ENCODE measurements at regions not wholly inside any gene's neighbourhood (a gene's known extent, or its start where the extent isn't known, plus 50 kb on each side); places are given as distances from the start of the nearest gene placed in this dataset.

DNA sequence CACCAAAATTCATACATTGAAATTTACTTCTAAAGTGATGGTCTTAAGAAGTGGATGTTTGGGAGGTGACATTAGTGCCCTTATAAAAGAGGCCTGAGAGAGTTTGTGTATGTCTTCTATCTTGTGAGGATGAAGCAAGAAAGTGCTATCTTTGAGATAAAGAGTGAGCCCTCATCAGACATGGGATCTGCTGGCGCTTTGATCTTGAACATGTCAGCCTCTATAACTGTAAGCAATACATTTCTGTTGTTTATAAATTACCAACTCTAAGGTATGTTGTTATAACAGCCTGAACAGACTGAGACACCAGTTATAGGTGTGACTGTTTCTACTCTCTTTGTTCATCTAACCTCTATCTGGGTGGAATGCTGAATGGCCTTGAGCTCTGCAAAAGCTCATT lies 54.5 kb upstream of the SETBP1 start:
- Mint-ChIP-seq H3K36me3 (no peaks in the 10 kb centered on the region), H3K4me1 (peaks cover 4 to 7% of the 10 kb centered on the region in 2 donors), H3K9me3 (no peaks in the 10 kb centered on the region), H3K27ac (no peak overlapping the region), H3K27me3 (ENCODE audit: low read depth in 2 of 2) (peaks cover 0 to 6% of the 10 kb centered on the region in 2 donors), H3K4me3 (no peak overlapping the region)
- TF ChIP-seq, protein P1, sequence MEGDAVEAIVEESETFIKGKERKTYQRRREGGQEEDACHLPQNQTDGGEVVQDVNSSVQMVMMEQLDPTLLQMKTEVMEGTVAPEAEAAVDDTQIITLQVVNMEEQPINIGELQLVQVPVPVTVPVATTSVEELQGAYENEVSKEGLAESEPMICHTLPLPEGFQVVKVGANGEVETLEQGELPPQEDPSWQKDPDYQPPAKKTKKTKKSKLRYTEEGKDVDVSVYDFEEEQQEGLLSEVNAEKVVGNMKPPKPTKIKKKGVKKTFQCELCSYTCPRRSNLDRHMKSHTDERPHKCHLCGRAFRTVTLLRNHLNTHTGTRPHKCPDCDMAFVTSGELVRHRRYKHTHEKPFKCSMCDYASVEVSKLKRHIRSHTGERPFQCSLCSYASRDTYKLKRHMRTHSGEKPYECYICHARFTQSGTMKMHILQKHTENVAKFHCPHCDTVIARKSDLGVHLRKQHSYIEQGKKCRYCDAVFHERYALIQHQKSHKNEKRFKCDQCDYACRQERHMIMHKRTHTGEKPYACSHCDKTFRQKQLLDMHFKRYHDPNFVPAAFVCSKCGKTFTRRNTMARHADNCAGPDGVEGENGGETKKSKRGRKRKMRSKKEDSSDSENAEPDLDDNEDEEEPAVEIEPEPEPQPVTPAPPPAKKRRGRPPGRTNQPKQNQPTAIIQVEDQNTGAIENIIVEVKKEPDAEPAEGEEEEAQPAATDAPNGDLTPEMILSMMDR (IDR thresholded peaks at IDR 0.05) = no peak
- no peaks in the 10 kb centered on the region for H3K4me1 ChIP-seq (ENCODE audit: control insufficient read depth, insufficient read depth, low read length)
- H3K9me3 ChIP-seq (ENCODE audit: control insufficient read depth, insufficient read depth, low read length) = no peaks in the 10 kb centered on the region
- H3K27me3 ChIP-seq (ENCODE audit: control insufficient read depth, insufficient read depth, low read length) = no peaks in the 10 kb centered on the region
- H3K36me3 ChIP-seq (ENCODE audit: control insufficient read depth, insufficient read depth, low read length) = no peaks in the 10 kb centered on the region
- DNase-seq (no peak), ATAC-seq (no peak)
- H3K27ac ChIP-seq (ENCODE audit: low read length) = no peak overlapping the region
- 80% methylated on average over 1 of the region's 1 CpG for WGBS (ENCODE audit: insufficient coverage)
- intact Hi-C loops (cut with micrococcal nuclease) = no loop called here
- H3K4me3 ChIP-seq (ENCODE audit: low read length) = no peak overlapping the region

DNA sequence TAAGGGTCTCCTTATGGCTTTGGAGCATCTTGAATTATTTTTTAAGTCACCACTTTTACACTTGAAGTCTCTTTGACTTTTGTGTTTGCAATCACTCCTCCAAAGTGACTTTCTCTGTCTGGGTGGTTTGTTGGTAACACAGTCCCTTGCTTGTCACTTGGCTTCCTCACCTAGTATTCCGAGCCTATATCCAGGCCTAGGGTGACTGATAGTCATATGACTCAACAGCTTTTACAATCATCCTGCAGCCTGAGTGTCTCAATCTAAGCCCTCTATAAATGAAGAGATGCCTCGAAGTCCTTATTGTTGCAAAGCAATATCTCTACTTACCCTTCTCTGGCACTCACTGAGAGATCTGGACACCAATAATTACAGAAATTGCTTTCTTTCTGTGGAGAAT lies 53.9 kb upstream of the SETBP1 start:
- no peak overlapping the region for H3K27ac ChIP-seq (ENCODE audit: low read length)
- Mint-ChIP-seq H3K4me1 (peaks cover 4 to 7% of the 10 kb centered on the region in 2 donors), H3K27ac (no peak overlapping the region), H3K4me3 (no peak overlapping the region), H3K36me3 (no peaks in the 10 kb centered on the region), H3K9me3 (no peaks in the 10 kb centered on the region), H3K27me3 (ENCODE audit: low read depth in 2 of 2) (peaks cover 0 to 6% of the 10 kb centered on the region in 2 donors)
- H3K9me3 ChIP-seq (ENCODE audit: control insufficient read depth, insufficient read depth, low read length) = no peaks in the 10 kb centered on the region
- H3K27me3 ChIP-seq (ENCODE audit: control insufficient read depth, insufficient read depth, low read length) = no peaks in the 10 kb centered on the region
- TF ChIP-seq, protein P1 (IDR thresholded peaks at IDR 0.05) = no peak
- no peaks in the 10 kb centered on the region for H3K36me3 ChIP-seq (ENCODE audit: control insufficient read depth, insufficient read depth, low read length)
- WGBS (ENCODE audit: insufficient coverage) = 95% methylated on average over 2 of the region's 2 CpGs
- H3K4me1 ChIP-seq (ENCODE audit: control insufficient read depth, insufficient read depth, low read length) = no peaks in the 10 kb centered on the region
- ATAC-seq (no peak), DNase-seq (no peak)
- intact Hi-C loops (cut with micrococcal nuclease) = no loop called here
- H3K4me3 ChIP-seq (ENCODE audit: low read length) = no peak overlapping the region

DNA sequence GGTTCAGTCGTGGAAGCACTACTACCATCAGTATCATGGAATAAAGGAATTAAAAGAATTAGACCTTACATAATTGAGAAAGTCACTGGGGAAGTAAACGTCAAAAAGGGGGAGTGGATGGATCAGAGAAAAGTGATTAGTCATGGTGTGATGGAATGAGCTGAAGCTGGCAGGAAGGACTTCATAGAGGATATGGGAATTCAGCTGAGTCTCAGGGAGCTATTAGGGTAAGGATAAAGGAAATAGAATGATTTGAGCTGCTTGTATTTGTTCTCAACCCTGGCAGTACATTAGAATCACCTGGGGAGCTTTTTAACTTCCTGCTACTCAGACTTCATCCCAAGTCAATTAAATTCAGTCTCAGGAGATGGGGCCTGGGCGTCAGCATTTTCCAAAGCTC lies 53.4 kb upstream of the SETBP1 start:
- TF ChIP-seq, protein P1 (IDR thresholded peaks at IDR 0.05) = no peak
- H3K36me3 Mint-ChIP-seq = no peaks in the 10 kb centered on the region
- Histone ChIP-seq H3K4me1 (ENCODE audit: control insufficient read depth, insufficient read depth, low read length) (no peaks in the 10 kb centered on the region), H3K27ac (ENCODE audit: low read length) (no peak overlapping the region), H3K36me3 (ENCODE audit: control insufficient read depth, insufficient read depth, low read length) (no peaks in the 10 kb centered on the region), H3K9me3 (ENCODE audit: control insufficient read depth, insufficient read depth, low read length) (no peaks in the 10 kb centered on the region), H3K4me3 (ENCODE audit: low read length) (no peak overlapping the region), H3K27me3 (ENCODE audit: control insufficient read depth, insufficient read depth, low read length) (no peaks in the 10 kb centered on the region)
- no peak for DNase-seq
- H3K9me3 Mint-ChIP-seq = no peaks in the 10 kb centered on the region
- intact Hi-C loops (cut with micrococcal nuclease) = no loop called here
- WGBS (ENCODE audit: insufficient coverage) = 79% methylated on average over 2 of the region's 3 CpGs
- H3K27me3 Mint-ChIP-seq (ENCODE audit: low read depth in 2 of 2) = peaks cover 0 to 6% of the 10 kb centered on the region in 2 donors
- no peak for ATAC-seq
- peaks cover 4 to 7% of the 10 kb centered on the region in 2 donors for H3K4me1 Mint-ChIP-seq
- no peak overlapping the region for H3K4me3 Mint-ChIP-seq
- no peak overlapping the region for H3K27ac Mint-ChIP-seq

DNA sequence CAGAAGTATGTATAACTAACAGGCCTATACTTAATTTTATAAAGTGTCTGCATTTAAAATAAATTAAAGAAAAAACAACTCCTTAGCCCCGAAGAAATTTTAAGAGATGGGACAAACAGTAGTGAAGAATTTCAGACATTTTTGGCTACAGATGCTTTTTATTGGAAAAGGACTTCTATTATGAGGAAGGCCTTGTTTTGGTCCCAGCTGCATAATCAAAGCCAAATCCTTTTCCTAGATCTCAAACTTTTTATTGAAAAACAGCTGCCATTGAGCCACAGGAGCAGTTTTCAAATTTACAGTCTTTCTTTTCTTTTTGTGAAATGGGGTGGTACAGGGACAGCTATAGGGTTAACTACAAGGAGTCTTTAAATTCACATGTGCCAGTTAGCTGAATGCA lies 51.3 kb upstream of the SETBP1 start:
- Histone ChIP-seq H3K27ac (ENCODE audit: low read length) (no peak overlapping the region), H3K9me3 (ENCODE audit: control insufficient read depth, insufficient read depth, low read length) (no peaks in the 10 kb centered on the region), H3K36me3 (ENCODE audit: control insufficient read depth, insufficient read depth, low read length) (no peaks in the 10 kb centered on the region), H3K4me1 (ENCODE audit: control insufficient read depth, insufficient read depth, low read length) (no peaks in the 10 kb centered on the region), H3K4me3 (ENCODE audit: low read length) (no peak overlapping the region), H3K27me3 (ENCODE audit: control insufficient read depth, insufficient read depth, low read length) (no peaks in the 10 kb centered on the region)
- peaks cover 0 to 5% of the 10 kb centered on the region in 2 donors for H3K27me3 Mint-ChIP-seq (ENCODE audit: low read depth in 2 of 2)
- ATAC-seq (no peak), DNase-seq (no peak)
- H3K36me3 Mint-ChIP-seq = no peaks in the 10 kb centered on the region
- peaks cover 4 to 8% of the 10 kb centered on the region in 2 donors for H3K4me1 Mint-ChIP-seq
- no CpG with 5 or more reads among the region's 1 CpG for WGBS (ENCODE audit: insufficient coverage)
- no peak overlapping the region for H3K27ac Mint-ChIP-seq
- no peaks in the 10 kb centered on the region for H3K9me3 Mint-ChIP-seq
- intact Hi-C loops (cut with micrococcal nuclease) = no loop called here
- TF ChIP-seq, protein P1 (IDR thresholded peaks at IDR 0.05) = no peak
- no peak overlapping the region for H3K4me3 Mint-ChIP-seq

All from natural killer cell (primary cell).